Activated T-cell treated with anti-CD3 and anti-CD28 coated beads for 1 hour (primary cell): ENCODE measurements at regions not wholly inside any gene's neighbourhood (a gene's known extent, or its start where the extent isn't known, plus 50 kb on each side); places are given as distances from the start of the nearest gene placed in this dataset.

Experiments
- DNase-seq: peaks from one replicate; pipeline ENCODE4 v3.0.0-alpha.2; 2020; ENCODE audit warnings: low read depth

- DNase-seq: no peak
Measured at GRCh38 chr18:71899707-71900472, 644.3 kb downstream of the CBLN2 start.

- DNase-seq: no peak
Measured at GRCh38 chr18:71899183-71899582, 645.0 kb downstream of the CBLN2 start.

- no peak for DNase-seq
Measured at GRCh38 chr18:71887509-71887908, 656.6 kb downstream of the CBLN2 start.

GRCh38 chr18:71878226-71878625, 665.9 kb downstream of the CBLN2 start:
- no peak for DNase-seq

GRCh38 chr18:71873695-71874094, 670.4 kb downstream of the CBLN2 start:
- DNase-seq: no peak

GRCh38 chr18:71865888-71866287, 678.3 kb downstream of the CBLN2 start:
- no peak for DNase-seq

- no peak for DNase-seq
Measured at GRCh38 chr18:71850602-71851001, 693.5 kb downstream of the CBLN2 start.

GRCh38 chr18:71849407-71849806, 694.7 kb downstream of the CBLN2 start:
- no peak for DNase-seq

- DNase-seq: no peak
Measured at GRCh38 chr18:71846716-71847115, 697.4 kb downstream of the CBLN2 start.

- no peak for DNase-seq
Measured at GRCh38 chr18:71844814-71845213, 699.3 kb downstream of the CBLN2 start.

GRCh38 chr18:71842666-71843065, 701.5 kb downstream of the CBLN2 start:
- no peak for DNase-seq

- no peak for DNase-seq
Measured at GRCh38 chr18:71837547-71837946, 706.6 kb downstream of the CBLN2 start.

- DNase-seq: no peak
Measured at GRCh38 chr18:71832946-71833617, 711.1 kb downstream of the CBLN2 start.

- DNase-seq: no peak
Measured at GRCh38 chr18:71831039-71831438, 713.1 kb downstream of the CBLN2 start.

GRCh38 chr18:71827301-71827700, 716.8 kb downstream of the CBLN2 start:
- no peak for DNase-seq

GRCh38 chr18:71815305-71815704, 728.8 kb downstream of the CBLN2 start:
- DNase-seq: no peak

- DNase-seq: no peak
Measured at GRCh38 chr18:71809711-71810110, 734.4 kb downstream of the CBLN2 start.

GRCh38 chr18:71808616-71809015, 735.5 kb downstream of the CBLN2 start:
- no peak for DNase-seq

GRCh38 chr18:71807586-71807985, 736.6 kb downstream of the CBLN2 start:
- no peak for DNase-seq

GRCh38 chr18:71798986-71799673, 745.0 kb downstream of the CBLN2 start:
- no peak for DNase-seq

- no peak for DNase-seq
Measured at GRCh38 chr18:71797554-71797953, 746.6 kb downstream of the CBLN2 start.

GRCh38 chr18:71784777-71785176, 759.4 kb downstream of the CBLN2 start:
- DNase-seq: no peak

- no peak for DNase-seq
Measured at GRCh38 chr18:71760541-71760940, 783.6 kb downstream of the CBLN2 start.
